ENCODE measurements at regions not wholly inside any gene's neighbourhood (a gene's known extent, or its start where the extent isn't known, plus 50 kb on each side); places are given as distances from the start of the nearest gene placed in this dataset.

DNA sequence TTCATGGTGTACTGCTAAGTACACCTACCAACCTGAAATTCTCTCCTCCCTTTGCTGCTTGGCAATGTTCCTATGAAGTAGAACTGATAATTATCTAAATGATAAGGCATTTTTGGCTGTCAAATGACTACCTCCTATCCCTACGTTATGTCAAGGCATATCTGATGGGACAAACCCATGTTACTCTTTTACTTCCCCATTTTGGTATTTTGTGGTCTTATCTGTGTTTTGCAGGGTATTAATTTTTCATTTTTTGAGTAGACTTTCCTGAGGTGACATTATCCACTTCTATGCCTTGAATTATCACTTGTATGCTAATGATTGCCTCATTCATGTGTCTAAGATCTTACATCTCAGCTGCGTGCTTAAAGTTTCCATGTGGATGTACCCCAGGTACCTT is 499.6 kb upstream of the B3GALT2 start:
- ChIA-PET POLR2A (no interaction called here), CTCF (no interaction called here)
- DNase-seq (ENCODE audit: extremely low spot score), result no peak
- TF ChIP-seq, protein P1, sequence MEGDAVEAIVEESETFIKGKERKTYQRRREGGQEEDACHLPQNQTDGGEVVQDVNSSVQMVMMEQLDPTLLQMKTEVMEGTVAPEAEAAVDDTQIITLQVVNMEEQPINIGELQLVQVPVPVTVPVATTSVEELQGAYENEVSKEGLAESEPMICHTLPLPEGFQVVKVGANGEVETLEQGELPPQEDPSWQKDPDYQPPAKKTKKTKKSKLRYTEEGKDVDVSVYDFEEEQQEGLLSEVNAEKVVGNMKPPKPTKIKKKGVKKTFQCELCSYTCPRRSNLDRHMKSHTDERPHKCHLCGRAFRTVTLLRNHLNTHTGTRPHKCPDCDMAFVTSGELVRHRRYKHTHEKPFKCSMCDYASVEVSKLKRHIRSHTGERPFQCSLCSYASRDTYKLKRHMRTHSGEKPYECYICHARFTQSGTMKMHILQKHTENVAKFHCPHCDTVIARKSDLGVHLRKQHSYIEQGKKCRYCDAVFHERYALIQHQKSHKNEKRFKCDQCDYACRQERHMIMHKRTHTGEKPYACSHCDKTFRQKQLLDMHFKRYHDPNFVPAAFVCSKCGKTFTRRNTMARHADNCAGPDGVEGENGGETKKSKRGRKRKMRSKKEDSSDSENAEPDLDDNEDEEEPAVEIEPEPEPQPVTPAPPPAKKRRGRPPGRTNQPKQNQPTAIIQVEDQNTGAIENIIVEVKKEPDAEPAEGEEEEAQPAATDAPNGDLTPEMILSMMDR (IDR thresholded peaks at IDR 0.05; ENCODE audit: control extremely low read depth, extremely low read depth, low read depth, missing control alignments), result no peak

DNA sequence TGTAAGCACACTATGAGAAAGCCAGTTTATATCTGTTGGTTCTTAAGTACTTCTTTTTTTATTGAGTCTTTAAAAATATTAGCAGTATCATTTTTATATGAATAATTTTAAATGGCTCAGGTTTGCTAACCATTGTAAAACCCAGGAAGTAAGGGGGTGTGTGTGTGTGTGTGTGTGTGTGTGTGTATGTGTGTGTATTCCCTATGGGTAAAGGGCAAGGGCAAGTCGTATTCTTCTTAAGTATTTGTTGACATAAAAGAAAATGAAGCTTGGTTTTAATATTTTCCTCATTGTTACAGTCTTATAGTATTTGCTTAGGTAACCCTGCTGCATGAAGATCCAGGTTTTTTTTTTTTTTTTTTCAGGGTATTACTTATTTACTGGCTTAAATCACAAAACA is 495.0 kb upstream of the B3GALT2 start:
- ChIA-PET CTCF (interaction anchor here (1.0 to 1.2 kb wide), 2 partner anchors 10 to 26 kb away, joined by 3 read pairs; no protein-coding TSS in a partner anchor), POLR2A (no interaction called here)

DNA sequence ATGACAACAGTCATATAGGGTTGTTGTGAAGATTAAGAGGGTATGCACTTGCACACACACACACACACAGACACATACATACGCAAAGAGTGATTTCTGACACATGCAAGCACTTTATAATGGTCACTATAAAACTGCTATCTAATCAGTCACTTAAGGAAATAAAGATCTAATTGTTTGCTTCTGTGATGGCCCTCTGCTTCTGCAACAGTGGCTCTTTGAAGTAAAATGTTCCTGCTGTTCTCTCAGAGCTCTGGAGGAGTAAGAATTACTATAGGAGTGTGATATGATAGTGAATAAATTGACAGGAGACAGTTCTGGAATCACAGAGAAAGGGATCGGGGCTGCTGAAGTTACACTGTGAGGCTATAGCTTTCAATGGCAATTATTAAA is 494.5 kb upstream of the B3GALT2 start:
- no peak for DNase-seq (ENCODE audit: extremely low spot score)
- TF ChIP-seq, protein P1 (IDR thresholded peaks at IDR 0.05; ENCODE audit: control extremely low read depth, extremely low read depth, low read depth, missing control alignments), result no peak
- ChIA-PET POLR2A (no interaction called here), CTCF (interaction anchor here (0.8 to 1.2 kb wide), 3 partner anchors 11 to 27 kb away, joined by 3 to 4 read pairs (median 3); no protein-coding TSS in a partner anchor)

More for the DNA sequence above, 495.0 kb upstream of the B3GALT2 start:
- DNase-seq (ENCODE audit: extremely low spot score), result no peak
- TF ChIP-seq, protein P1 (IDR thresholded peaks at IDR 0.05; ENCODE audit: control extremely low read depth, extremely low read depth, low read depth, missing control alignments), result no peak

DNA sequence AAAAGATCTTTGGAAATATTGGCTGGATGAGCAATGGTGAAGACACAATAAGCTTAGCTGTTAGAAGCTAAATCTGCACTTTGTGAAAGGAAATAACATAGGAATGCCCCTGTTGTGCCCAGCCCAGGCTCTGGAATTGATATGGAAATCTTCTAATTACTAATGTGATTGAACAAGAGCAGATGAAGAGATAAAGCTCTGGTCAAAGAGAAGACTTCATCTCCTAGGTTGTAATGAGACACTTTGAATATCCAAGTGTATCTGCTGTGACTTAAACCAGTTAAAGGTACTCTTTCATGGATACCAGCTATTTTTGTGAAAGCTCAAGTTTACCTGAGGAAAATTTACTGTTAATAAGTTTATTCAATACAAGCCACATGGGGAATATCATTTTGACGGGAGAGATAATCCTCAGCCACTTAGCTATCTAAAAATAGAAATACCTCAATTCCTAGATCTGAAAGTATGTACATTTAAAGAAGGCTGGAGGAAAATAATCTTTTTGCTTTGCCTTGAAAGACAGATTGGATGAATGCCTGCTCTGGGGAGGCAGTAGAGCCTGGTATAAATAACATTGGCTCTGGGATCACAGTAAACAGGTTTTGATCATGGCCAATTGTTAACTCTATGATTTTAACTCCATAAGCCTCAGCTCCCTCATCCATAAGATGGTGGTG is 494.0 kb upstream of the B3GALT2 start:
- TF ChIP-seq, protein P1 (IDR thresholded peaks at IDR 0.05; ENCODE audit: control extremely low read depth, extremely low read depth, low read depth, missing control alignments), result no peak
- no peak for DNase-seq (ENCODE audit: extremely low spot score)
- ChIA-PET POLR2A (no interaction called here), CTCF (interaction anchor here (0.8 to 1.2 kb wide), 3 partner anchors 12 to 28 kb away, joined by 3 to 4 read pairs (median 3); no protein-coding TSS in a partner anchor)

DNA sequence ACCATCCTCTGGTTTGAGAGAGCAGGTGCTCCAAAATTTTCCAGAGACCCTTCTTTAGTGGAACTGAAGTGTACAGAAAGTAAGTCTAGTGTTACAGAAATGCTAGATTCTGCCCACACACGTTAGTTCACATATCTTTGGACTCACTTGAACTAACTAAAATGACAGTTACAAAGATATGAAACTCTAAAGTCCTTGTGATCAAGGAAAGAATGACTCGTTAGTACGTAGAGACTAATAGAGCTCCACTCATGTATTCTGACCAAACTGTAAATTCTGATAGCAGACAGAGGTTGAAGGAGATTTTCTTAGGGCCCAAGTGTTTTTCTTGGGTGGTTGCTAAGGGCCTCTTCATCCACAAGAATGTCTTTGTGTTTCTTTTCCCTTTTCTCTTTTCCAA is 491.5 kb upstream of the B3GALT2 start:
- ChIA-PET CTCF (no interaction called here), POLR2A (no interaction called here)
- DNase-seq (ENCODE audit: extremely low spot score), result no peak
- TF ChIP-seq, protein P1 (IDR thresholded peaks at IDR 0.05; ENCODE audit: control extremely low read depth, extremely low read depth, low read depth, missing control alignments), result no peak

DNA sequence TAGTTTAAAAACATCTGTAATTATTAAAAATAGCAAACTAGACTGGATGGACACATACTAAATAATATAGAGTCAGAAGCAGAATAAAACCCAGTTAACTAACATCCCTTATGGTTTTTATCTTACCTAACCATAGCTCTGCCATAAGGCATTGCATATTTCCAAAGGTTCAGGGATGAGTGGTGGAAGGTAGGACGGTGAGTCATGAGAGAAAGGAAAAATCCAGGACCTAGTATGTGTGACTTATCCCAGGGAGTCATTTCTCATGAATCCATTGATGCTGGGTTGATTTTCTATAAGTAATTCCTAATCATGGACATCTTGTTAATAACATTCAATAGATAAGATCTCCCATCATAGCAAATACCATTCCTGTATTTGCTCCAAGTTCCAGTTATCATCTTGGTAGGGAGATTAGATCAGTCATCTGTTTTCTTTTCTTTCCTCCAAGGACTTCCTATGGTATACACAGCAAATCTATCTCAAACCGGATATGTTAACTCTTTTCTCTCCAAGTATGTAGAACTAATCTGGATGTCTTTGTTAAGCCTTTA is 490.7 kb upstream of the B3GALT2 start:
- ChIA-PET POLR2A (no interaction called here), CTCF (no interaction called here)
- no peak for DNase-seq (ENCODE audit: extremely low spot score)
- TF ChIP-seq, protein P1 (IDR thresholded peaks at IDR 0.05; ENCODE audit: control extremely low read depth, extremely low read depth, low read depth, missing control alignments), result no peak

Measured in GM10248 (cell line).